HG03066 (cell line): ENCODE measurements at regions not wholly inside any gene's neighbourhood (a gene's known extent, or its start where the extent isn't known, plus 50 kb on each side); places are given as distances from the start of the nearest gene placed in this dataset.
"Not testable (repeated sequence)": the region's sequence is repeated elsewhere in the genome, so short reads cannot be mapped to it uniquely, and the experiment has no call there.

Experiments
- ATAC-seq: cut with Tn5 transposase; IDR thresholded peaks from one replicate; pipeline ENCODE4 v1.9.1; 2021; ENCODE audit warnings: low read depth; ENCODE audit not compliant: unreplicated experiment

DNA sequence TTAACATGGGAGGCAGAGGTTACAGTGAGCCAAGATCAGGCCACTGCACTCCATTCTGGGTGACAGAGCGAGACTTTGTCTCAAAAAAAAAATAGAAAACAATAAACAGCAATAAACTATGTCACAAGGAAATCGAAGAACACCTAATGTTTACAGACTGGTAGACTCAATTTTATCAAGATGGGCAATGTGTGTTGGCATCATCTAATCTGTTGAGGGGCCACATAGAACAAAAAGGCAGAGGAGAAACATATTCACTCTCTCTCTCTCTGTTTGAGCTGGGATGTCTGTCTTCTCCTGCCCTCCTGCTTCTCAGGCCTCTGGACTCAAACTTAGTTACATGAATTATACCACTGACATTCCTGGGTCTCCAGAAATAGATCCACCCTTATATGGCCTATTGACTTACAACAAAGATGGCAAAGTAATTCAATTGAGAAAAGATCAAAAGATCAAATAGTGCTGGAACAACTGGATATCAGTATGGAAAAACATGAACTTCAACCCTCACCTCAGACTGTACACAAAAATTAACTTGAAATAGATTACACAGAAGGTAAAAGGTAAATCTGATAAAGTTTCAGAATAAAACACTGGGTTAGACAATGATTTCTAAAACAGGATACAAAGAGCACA lies 703.8 kb upstream of the CRIM1 start:
- no peak for ATAC-seq

DNA sequence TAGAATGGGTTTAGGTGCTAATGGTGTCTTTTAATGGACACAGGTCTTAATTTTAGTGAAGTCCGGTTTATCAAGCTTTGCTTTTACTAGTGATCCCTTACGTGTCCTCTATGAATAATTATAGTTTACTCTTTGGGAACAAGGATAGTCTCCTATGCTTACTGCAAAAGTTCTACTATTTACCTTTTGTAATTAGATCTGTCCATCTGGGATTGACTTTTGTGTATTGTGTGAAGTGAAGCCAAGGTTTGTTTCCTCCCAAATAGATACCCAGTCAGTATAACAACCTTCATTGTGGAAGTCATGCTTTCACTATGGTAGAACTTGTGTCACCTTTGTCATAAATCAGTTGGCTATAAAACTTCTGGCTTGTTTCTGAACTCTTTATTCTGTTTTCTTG lies 740.9 kb upstream of the CRIM1 start:
- ATAC-seq = no peak

DNA sequence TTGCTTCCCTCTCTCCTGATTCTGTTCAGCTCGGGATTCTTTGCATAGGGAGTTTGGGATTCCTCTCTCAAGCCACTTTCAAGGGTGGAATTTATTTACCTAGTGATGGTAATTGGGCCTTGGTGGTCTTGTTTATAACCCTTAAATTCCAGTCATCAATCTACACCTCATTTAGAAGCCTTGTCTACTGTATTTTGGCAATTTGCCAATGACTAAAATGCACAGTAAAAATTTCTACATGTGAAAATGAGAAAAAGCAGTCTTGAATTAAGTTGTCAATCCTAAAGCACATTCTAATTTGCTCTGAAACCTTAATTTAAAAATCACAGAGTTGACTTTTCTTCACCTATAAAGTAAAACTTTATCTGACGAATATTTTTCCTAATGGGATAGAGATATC lies 749.2 kb upstream of the CRIM1 start:
- no peak for ATAC-seq

DNA sequence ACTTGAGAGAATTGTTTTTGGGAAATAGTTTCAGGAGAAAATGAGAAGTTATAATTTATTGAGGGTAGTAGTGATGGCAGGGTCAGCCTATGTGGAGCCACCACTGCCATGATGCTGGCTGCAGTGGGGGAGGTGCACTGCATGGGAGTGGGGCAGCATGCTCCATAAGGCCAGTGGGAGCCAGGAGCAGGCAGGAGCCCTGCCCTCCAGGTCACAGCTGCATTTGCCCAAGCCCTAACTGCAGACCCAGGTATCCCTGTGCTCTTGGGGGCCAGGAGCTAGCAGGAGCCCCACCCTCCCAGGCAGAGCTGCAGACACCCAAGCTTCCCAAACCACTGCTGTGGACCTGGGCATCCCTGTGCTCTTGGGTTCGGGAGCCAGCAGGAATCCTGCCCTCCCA lies 757.3 kb upstream of the CRIM1 start:
- ATAC-seq = no peak

DNA sequence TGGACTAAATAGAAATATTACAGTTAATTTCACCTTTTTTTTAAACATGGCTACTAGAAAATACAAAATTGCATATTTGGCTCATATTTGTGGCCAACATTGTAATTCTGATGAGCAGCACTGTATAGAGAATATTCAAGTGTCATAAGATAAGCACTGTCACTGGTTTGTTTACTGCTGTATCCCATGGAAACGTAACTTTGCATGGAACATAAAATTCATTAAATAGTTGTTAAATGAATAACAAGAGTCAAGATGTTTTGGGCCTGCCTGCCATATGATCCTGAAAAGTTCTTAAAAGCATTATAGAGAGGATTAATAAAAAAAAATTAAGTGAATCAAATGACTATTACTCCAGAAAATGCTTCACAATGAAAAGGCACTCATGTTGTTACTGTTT lies 763.7 kb upstream of the CRIM1 start:
- ATAC-seq = no peak

DNA sequence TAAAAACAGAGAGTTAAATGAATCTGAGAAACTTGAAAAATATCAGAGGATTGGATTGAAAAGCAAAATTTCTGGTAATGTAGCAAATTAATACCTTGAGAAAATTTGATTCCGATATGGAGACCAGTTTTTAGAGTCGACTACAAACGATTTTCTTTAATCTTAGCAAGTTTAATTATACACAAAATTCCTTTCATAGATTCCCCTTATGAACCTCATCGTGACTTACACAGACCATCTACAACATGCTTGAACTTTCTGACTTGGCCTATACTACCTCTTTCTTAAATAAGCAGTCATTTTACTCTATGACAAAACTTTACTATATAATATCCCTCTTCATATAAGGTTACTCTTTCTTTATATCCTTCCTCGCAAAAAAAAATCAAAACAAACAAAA lies 769.6 kb upstream of the CRIM1 start:
- ATAC-seq = no peak

DNA sequence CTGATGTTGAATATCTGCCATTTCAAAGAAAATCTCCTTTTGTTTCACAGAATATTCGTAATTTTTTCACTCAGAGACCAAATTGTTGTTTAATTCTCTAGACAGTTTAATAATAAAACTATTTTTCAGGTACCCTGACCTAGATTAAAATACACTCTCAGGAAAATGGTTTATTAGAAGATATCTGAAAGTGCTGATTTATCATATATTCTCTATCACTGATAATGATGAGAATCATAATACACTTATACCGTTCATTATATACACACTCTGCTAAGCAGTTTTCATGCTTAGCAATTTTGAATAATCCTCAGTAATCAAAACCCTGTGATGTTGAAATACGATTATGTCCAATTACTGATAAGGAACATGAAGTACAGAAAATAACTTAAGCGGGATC lies 772.9 kb upstream of the CRIM1 start:
- no peak for ATAC-seq

DNA sequence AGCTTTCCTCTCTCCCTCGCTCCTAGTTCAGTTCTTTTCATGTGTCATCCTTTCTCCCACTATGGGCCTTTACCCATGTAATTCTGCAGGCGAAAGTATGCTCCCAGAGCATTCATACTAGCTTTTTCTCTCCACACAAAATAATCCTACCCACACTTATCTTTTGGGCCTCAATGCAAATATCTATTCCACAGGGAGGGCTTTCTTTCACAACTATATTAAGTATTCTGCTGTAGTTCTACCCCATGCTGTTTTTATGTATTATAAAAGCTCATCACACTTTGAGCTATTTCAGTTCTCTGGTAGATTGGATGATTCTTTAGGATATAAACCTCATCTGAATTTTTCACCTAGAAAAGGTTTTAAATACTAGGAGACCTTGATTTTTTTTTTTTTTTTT lies 774.6 kb upstream of the CRIM1 start:
- no peak for ATAC-seq

DNA sequence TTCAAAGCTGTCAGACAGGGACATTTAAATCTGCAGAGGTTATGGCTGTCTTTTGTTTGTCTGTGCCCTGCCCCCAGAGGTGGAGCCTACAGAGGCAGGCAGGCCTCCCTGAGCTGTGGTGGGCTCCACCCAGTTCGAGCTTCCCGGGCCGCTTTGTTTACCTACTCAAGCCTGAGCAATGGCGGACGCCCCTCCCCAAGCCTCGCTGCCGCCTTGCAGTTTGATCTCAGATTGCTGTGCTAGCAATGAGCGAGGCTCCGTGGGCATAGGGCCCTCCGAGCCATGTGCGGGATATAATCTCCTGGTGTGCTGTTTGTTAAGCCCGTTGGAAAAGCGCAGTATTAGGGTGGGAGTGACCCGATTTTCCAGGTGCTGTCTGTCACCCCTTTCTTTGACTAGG lies 787.0 kb upstream of the CRIM1 start:
- not testable (repeated sequence) for ATAC-seq

DNA sequence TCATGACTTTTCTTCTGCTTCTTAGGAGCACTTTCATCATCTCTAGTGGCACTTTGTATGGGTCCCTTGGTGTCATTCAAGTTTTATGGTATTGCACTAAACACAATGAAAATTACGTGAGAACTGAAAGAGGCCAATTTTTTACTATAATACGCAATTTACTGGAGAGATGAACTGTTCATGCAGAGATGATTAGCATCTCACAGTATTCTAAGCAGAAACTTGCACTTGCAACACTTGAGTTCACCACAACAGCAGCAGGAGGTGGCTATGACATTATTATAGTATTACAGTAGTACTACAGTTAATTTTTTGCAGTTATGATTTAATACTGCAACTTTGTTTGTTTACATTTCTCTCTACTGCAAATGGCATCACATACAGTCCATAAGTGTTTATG lies 793.1 kb upstream of the CRIM1 start:
- no peak for ATAC-seq

DNA sequence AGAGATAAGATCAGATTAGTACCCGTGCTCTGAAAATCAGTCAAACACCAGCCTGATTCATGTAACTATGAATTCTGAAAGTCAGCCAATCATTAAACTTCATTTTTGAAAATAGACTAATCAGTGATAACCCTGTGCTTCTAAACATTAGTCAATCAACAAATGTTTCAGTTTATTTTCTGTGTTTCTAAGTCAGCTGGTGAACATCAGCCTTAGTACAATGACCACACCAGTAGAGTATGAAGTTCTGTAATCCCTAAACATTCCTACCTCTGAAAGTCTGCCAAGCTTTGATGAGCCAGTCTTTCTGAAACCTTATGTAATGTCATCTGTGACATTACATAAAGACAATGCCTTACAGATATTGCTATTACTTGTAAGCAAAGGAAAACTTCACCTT lies 807.4 kb upstream of the CRIM1 start:
- ATAC-seq = no peak

DNA sequence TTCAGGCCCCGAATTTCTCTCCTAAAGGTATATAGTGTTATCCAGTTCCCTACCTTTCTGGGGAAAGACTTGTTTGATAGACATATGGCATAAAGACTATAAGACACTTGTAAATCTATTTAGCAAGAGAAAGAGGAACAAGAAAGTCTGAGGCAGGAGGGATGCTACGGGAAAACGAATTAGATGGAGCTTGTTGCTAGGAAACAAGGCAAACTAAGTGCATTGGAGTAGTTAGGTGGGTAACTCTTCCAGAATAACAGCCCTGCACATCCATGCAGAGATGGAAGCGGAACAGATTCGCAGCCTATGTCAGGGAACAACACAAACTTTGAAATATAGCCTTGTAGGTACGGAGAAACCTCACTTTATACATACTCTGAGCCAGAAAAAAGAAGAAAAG lies 810.3 kb upstream of the CRIM1 start:
- no peak for ATAC-seq

DNA sequence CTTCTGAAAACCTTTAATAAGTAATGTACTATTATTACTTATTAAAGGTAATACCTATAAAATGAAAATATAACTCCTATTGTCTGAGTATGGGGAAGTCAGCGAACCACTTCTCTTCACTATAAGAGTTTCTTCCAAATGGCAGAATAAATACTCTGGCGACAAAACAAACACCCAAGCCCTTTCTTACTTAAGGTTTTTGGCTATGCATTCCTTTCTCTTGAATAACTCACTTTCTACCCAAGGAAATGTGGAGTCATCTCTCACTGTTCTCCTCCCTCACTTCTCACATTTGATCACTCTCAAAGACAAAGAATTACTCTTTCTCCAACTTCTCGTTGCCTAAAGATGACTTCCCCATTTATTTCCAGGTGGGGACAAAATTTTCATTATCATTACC lies 816.8 kb upstream of the CRIM1 start:
- no peak for ATAC-seq

DNA sequence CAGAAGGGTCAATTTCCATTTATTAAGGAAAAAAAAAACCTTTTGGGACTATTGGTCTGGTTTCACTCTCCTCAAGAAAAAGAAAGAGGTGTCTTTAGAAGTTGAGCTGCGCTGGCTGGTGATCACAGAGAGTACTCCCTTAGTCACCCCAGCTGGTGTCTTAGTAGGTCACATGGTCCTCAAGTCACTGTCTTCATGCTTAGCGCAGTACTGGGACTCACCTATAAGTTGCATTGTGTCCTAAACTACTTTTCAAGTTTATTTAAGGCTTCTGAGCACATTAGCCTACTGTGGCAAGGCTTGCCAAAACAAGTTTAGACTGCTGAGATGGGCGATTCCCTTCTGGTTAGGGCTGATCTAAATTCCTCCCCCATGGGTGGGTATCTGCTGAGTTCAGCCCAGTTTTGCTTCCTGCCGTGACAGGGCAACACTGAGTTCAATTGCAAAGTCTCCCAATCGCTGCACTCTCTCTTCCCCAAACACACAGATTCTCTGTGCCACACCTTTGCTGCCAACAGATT lies 824.9 kb upstream of the CRIM1 start:
- no peak for ATAC-seq

DNA sequence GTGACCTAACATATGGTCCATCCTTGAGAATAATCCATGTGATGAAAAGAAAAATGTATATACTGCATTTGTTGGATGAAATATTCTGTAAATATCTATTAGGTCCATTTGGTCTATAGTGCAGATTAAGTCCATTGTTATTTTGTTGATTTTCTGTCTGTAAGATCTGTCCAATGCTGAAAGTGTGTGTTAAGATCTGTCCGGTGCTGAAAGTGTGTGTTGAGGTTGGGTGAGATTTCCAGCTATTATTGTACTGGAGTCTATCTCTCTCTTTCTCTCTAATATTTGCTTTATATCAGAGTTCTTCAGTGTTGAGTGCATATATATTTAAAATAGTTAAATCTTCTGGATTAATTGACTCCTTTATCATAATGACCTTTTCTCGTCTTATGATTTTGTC lies 828.8 kb upstream of the CRIM1 start:
- no peak for ATAC-seq

DNA sequence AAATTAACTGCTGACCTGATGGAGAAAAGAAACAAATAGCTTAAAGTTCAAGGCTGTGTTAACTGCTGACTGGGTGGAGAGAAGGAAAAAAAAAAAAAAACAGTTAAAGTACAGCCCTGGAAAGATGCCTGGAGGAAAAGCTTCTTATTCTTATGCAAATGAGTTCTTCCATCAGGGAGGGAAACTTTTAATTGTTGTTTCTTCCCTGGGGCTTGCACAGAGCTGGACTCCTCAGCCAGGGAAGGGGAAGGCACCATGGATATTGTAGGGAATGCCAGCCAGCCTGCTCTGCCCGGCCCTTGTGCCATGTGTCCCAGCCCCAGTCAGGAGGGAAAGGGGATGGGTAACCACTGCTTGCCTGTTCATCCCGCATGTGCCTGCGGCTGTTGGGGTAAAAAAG lies 833.1 kb upstream of the CRIM1 start:
- no peak for ATAC-seq

DNA sequence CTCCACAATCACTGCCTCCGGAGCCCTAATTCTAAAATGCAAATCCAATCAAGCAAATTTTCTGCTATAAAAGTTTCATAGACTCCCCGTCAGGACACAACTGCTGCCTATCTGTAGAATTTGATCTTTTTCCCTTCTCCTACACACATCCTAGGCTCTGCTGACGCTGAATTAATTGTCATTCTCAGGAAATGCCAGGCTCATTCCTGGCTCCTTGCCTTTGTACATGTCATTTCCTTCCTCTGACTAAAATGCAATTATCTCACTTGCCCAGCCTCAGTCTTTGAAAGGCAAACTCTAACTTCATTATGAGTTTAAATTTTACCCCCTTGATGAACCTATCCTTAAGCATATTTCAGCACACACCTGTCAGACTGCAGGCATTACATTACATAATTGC lies 844.9 kb upstream of the CRIM1 start:
- ATAC-seq = no peak

DNA sequence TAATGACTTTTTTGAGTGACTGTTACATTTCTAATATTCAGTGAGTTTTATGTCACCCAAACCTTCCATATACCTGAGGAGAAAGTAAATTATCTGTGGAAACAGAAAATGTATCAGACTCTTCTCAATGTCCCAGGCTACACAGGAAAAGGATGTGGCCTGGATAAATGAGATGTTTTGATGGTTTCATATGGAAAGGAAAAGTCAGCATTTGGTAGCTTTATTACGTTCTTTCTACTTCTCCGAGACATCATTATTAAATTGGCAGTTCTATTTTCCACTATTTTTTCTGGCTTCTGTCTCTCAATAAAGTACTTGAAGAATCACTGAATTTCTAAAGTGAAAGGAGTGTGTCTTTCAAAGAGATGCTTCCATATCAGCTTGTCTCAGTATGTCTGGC lies 847.0 kb upstream of the CRIM1 start:
- no peak for ATAC-seq

DNA sequence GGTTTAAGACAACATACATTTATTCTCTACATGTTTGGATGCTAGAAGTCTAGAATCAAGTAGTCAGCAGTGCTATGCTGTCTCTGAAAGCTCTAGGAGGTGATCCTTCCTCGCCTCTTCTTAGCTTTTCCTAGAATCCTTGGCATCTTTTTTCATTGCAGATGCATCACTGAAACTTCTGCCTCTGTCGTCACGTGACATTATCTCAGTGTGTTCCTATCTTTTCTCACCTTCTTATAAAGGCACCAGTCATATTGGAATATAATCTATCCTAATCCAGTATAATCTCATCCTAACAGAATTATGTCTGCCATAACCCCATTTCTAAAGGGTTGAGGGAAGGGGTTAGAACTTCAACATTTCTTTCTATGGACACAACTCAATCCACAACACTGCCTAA lies 851.2 kb upstream of the CRIM1 start:
- ATAC-seq = no peak

DNA sequence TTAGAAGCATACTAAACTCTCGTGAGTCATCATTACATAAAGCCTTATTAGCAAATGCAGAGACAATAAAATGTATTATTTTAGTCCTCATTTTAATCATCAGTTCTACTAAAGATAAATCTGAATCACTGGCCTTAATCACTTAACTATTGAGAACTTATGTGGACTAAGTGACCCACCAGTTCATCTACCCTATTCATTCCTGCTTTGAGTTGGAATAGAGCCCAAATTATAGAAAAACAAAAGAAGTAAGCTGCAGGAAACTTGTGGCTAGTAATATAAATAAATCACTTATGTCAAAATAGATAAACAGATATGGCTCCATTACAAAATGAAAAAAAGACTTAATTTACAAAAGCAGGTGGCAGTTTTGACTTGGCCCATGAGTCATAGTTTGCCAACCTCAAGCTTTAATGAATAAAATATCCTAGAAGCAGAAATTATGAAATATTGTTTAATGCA lies 851.8 kb upstream of the CRIM1 start:
- no peak for ATAC-seq

DNA sequence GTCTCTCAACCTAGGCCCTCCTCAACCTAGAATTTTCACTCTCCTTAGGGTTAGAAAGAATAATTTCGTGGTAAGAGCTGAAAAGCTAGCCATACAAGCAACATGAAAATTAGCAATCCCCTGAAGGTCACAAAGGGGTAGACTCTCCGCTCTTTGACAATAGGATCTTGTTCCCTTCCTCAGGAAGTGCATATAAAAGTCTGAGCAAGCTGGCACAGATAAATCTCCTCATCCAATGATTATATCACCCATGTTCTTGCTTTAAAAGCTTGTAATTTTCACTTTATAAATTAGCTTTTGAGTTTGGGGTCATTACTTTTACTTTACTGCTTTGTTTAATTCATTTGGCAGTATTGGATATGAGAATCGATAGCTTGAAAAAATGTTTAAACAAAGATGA lies 852.3 kb upstream of the CRIM1 start:
- no peak for ATAC-seq

DNA sequence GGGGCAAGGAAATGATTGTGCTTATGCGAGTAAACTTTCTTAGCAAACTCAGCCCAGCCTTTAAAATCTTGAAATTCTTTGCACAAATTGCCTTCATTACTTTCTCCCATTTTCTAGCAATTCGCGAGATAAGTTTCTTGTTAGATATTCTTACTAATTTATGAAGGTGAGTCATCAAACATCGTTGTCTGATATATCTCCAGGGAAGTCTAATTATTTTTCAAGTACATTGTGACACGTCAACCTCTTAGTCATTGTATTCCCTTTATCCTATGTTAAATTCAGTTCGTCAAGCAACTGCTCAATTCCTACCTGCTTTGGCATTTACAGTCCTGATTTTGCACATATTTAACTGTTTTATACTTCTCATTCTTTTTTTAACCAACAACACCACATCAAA lies 854.5 kb upstream of the CRIM1 start:
- ATAC-seq = no peak

DNA sequence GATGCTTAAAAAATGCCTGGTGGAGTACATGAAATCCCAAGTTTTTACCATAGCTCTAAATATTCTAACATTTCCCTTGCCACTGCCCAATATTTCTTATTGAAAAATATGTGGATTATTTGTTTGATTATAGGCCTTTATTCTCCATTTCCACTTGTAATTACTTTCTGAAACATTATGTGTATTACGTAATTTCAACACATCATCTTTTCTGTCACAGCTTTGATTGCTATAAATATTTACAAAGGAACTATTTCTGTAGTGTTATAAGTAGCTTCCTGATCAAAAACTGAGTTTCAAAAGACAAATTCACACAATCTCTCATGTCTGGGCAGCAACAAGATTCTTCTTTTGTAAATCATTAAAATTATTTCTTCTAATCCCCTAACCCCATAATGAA lies 859.6 kb upstream of the CRIM1 start:
- no peak for ATAC-seq
